Colonic mucosa (tissue), 4 donors: ENCODE measurements at regions not wholly inside any gene's neighbourhood (a gene's known extent, or its start where the extent isn't known, plus 50 kb on each side); places are given as distances from the start of the nearest gene placed in this dataset.

Source experiments
- DNase-seq: peaks from one replicate; pipeline ENCODE4 v3.0.0-alpha.2; 2020
- H3K27ac ChIP-seq: fragments of 200-600 bp; one replicate; pipeline ENCODE4 v1.8.0; 2021
- H3K27me3 ChIP-seq: fragments of 200-600 bp; one replicate; pipeline ENCODE4 v1.8.0; 2021
- H3K36me3 ChIP-seq: fragments of 200-600 bp; one replicate; pipeline ENCODE4 v1.8.0; 2021
- H3K4me1 ChIP-seq: fragments of 200-600 bp; one replicate; pipeline ENCODE4 v1.8.0; 2021; ENCODE audit warnings: mild to moderate bottlenecking
- H3K4me3 ChIP-seq: fragments of 200-600 bp; one replicate; pipeline ENCODE4 v1.8.0; 2021
- H3K9ac ChIP-seq, 2 donors: one replicate each; pipeline ENCODE4 v1.7.0; 2013; ENCODE audit warnings: control low read depth in 2 of 2, low read depth in 2 of 2, low read length in 2 of 2
- H3K9me3 ChIP-seq: fragments of 200-600 bp; one replicate; pipeline ENCODE4 v1.8.0; 2021
- CTCF ChIP-seq: fragments of 200-600 bp; IDR thresholded peaks from one replicate; pipeline ENCODE4 v1.8.0; 2022; ENCODE audit warnings: antibody characterized with exemption, mild to moderate bottlenecking
- intact Hi-C: fragments of 100-400 bp; cut with DNase I; formaldehyde crosslinking; loops from one replicate; pipeline ENCODE4 v1.14.1; 2022
- donor health status: healthy.
- donor health status: DM: no; HTN: no; CAD: no.
- donor health status: DM: no; HTN: no; CAD: no.

- H3K36me3 ChIP-seq = no peaks in the 10 kb centered on the region
- H3K27me3 ChIP-seq = no peaks in the 10 kb centered on the region
- no peak overlapping the region for H3K4me3 ChIP-seq
- H3K9ac ChIP-seq = no peak overlapping the region
- H3K27ac ChIP-seq = no peak overlapping the region
- no peaks in the 10 kb centered on the region for H3K9me3 ChIP-seq
- no peak for DNase-seq
- intact Hi-C loops = no loop called here
- TF ChIP-seq CTCF = no peak
- no peaks in the 10 kb centered on the region for H3K4me1 ChIP-seq
These were observed 214.4 kb upstream of the HS6ST1 start for GRCh38 chr2:128533101-128533500.

- no peak for DNase-seq
- H3K9me3 ChIP-seq = no peaks in the 10 kb centered on the region
- intact Hi-C loops = no loop called here
- no peaks in the 10 kb centered on the region for H3K4me1 ChIP-seq
- H3K27ac ChIP-seq = no peak overlapping the region
- no peak for TF ChIP-seq CTCF
- H3K27me3 ChIP-seq = no peaks in the 10 kb centered on the region
- no peak overlapping the region for H3K9ac ChIP-seq
- H3K4me3 ChIP-seq = no peak overlapping the region
- H3K36me3 ChIP-seq = no peaks in the 10 kb centered on the region
These were observed 216.2 kb upstream of the HS6ST1 start for GRCh38 chr2:128534688-128535392.

- H3K4me1 ChIP-seq = no peaks in the 10 kb centered on the region
- H3K9ac ChIP-seq = no peak overlapping the region
- DNase-seq = no peak
- H3K27me3 ChIP-seq = no peaks in the 10 kb centered on the region
- intact Hi-C loops = no loop called here
- no peak for TF ChIP-seq CTCF
- no peaks in the 10 kb centered on the region for H3K9me3 ChIP-seq
- H3K4me3 ChIP-seq = no peak overlapping the region
- no peaks in the 10 kb centered on the region for H3K36me3 ChIP-seq
- H3K27ac ChIP-seq = no peak overlapping the region
These were observed 217.3 kb upstream of the HS6ST1 start for GRCh38 chr2:128535953-128536352.

GRCh38 chr2:128536925-128537620, 218.4 kb upstream of the HS6ST1 start:
- intact Hi-C loops = no loop called here
- Histone ChIP-seq H3K9ac (no peak overlapping the region), H3K27ac (no peak overlapping the region), H3K27me3 (no peaks in the 10 kb centered on the region), H3K9me3 (no peaks in the 10 kb centered on the region), H3K4me3 (no peak overlapping the region), H3K4me1 (no peaks in the 10 kb centered on the region), H3K36me3 (no peaks in the 10 kb centered on the region)
- TF ChIP-seq CTCF = no peak
- DNase-seq = no peak

GRCh38 chr2:128537646-128538045, 219.0 kb upstream of the HS6ST1 start:
- intact Hi-C loops = no loop called here
- no peaks in the 10 kb centered on the region for H3K4me1 ChIP-seq

More at GRCh38 chr2:128537646-128538045, 219.0 kb upstream of the HS6ST1 start:
- H3K27me3 ChIP-seq = no peaks in the 10 kb centered on the region
- no peak for TF ChIP-seq CTCF
- H3K4me3 ChIP-seq = no peak overlapping the region
- H3K9me3 ChIP-seq = no peaks in the 10 kb centered on the region
- no peaks in the 10 kb centered on the region for H3K36me3 ChIP-seq
- no peak for DNase-seq
- H3K9ac ChIP-seq = no peak overlapping the region
- no peak overlapping the region for H3K27ac ChIP-seq
